ENCODE measurements at regions not wholly inside any gene's neighbourhood (a gene's known extent, or its start where the extent isn't known, plus 50 kb on each side); places are given as distances from the start of the nearest gene placed in this dataset.

- Histone ChIP-seq H3K9me3 (no peaks in the 10 kb centered on the region), H3K4me3 (no peak overlapping the region), H3K27me3 (no peaks in the 10 kb centered on the region), H3K36me3 (no peaks in the 10 kb centered on the region), H3K4me1 (peaks cover 0 to 7% of the 10 kb centered on the region in 2 donors), H3K27ac (no peak overlapping the region)
- TF ChIP-seq CTCF (IDR thresholded peaks at IDR 0.05) = no peak
- DNase-seq (ENCODE audit: low spot score in 2 of 2) = no peak
- intact Hi-C loops (cut with DNase I) = no loop called here
These were observed 149.0 kb upstream of the UNC5B start for GRCh38 chr10:71063401-71063800.

GRCh38 chr10:71064413-71065118 is 147.8 kb upstream of the UNC5B start:
- Histone ChIP-seq H3K4me3 (no peak overlapping the region), H3K4me1 (peaks cover 5 to 15% of the 10 kb centered on the region in 2 donors), H3K27me3 (no peaks in the 10 kb centered on the region), H3K36me3 (no peaks in the 10 kb centered on the region), H3K9me3 (no peaks in the 10 kb centered on the region), H3K27ac (no peak overlapping the region)
- TF ChIP-seq CTCF (IDR thresholded peaks at IDR 0.05) = no peak
- intact Hi-C loops (cut with DNase I) = loop anchor here (5.0 kb wide), 1 partner anchor 148 kb away; the partner anchor contains the start of gene UNC5B
- no peak for DNase-seq (ENCODE audit: low spot score in 2 of 2)

- Histone ChIP-seq H3K36me3 (no peaks in the 10 kb centered on the region), H3K27ac (no peak overlapping the region), H3K4me1 (peaks cover 5 to 19% of the 10 kb centered on the region in 2 donors), H3K4me3 (no peak overlapping the region), H3K9me3 (no peaks in the 10 kb centered on the region), H3K27me3 (no peaks in the 10 kb centered on the region)
- no peak for DNase-seq (ENCODE audit: low spot score in 2 of 2)
- intact Hi-C loops (cut with DNase I) = loop anchor here (5.0 kb wide), 1 partner anchor 147 kb away; the partner anchor contains the start of gene UNC5B
- no peak for TF ChIP-seq CTCF (IDR thresholded peaks at IDR 0.05)
These were observed 146.7 kb upstream of the UNC5B start for GRCh38 chr10:71065659-71066058.

- DNase-seq (ENCODE audit: low spot score in 2 of 2) = no peak
- Histone ChIP-seq H3K36me3 (no peaks in the 10 kb centered on the region), H3K4me3 (no peak overlapping the region), H3K9me3 (no peaks in the 10 kb centered on the region), H3K4me1 (peaks cover 5 to 21% of the 10 kb centered on the region in 2 donors), H3K27me3 (no peaks in the 10 kb centered on the region), H3K27ac (no peak overlapping the region)
- intact Hi-C loops (cut with DNase I) = loop anchor here (5.0 kb wide), 1 partner anchor 146 kb away; the partner anchor contains the start of gene UNC5B
- no peak for TF ChIP-seq CTCF (IDR thresholded peaks at IDR 0.05)
These were observed 145.8 kb upstream of the UNC5B start for GRCh38 chr10:71066600-71066999.

GRCh38 chr10:71067098-71067740 is 145.2 kb upstream of the UNC5B start:
- DNase-seq (ENCODE audit: low spot score in 2 of 2) = no peak
- H3K4me3 ChIP-seq = no peak overlapping the region
- H3K27me3 ChIP-seq = no peaks in the 10 kb centered on the region
- H3K9me3 ChIP-seq = no peaks in the 10 kb centered on the region
- H3K27ac ChIP-seq = no peak overlapping the region
- TF ChIP-seq CTCF (IDR thresholded peaks at IDR 0.05) = no peak
- peaks cover 5 to 21% of the 10 kb centered on the region in 2 donors for H3K4me1 ChIP-seq
- H3K36me3 ChIP-seq = no peaks in the 10 kb centered on the region
- intact Hi-C loops (cut with DNase I) = loop anchor here (5.0 kb wide), 1 partner anchor 145 kb away; the partner anchor contains the start of gene UNC5B
